Trophoblast cell (in vitro differentiated cells and primary cell): ENCODE measurements at regions not wholly inside any gene's neighbourhood (a gene's known extent, or its start where the extent isn't known, plus 50 kb on each side); places are given as distances from the start of the nearest gene placed in this dataset.
A peak's percentile ranks its signal among the peaks of the same experiment; 100 is the strongest.

ENCODE experiments used
- DNase-seq, 2 donors: peaks; one replicate each; pipeline ENCODE4 v3.0.0-alpha.2; 2016
- H2AFZ ChIP-seq: 2 replicates; pipeline ENCODE4 v1.6.1; 2013; ENCODE audit warnings: low read length, moderate library complexity, mild to moderate bottlenecking; ENCODE audit not compliant: insufficient read depth, poor library complexity
- H2AK5ac ChIP-seq: 2 replicates; pipeline ENCODE4 v1.6.1; 2013; ENCODE audit warnings: mild to moderate bottlenecking, low read length
- H2BK120ac ChIP-seq: 2 replicates; pipeline ENCODE4 v1.6.1; 2013; ENCODE audit warnings: low read length, mild to moderate bottlenecking, moderate library complexity; ENCODE audit not compliant: insufficient read depth, poor library complexity
- H2BK12ac ChIP-seq: 2 replicates; pipeline ENCODE4 v1.6.1; 2013; ENCODE audit warnings: mild to moderate bottlenecking, low read length, moderate library complexity
- H2BK5ac ChIP-seq: 2 replicates; pipeline ENCODE4 v1.6.1; 2013; ENCODE audit warnings: low read length, low read depth, moderate library complexity, mild to moderate bottlenecking; ENCODE audit not compliant: poor library complexity
- H3K14ac ChIP-seq: 2 replicates; pipeline ENCODE4 v1.6.1; 2013; ENCODE audit warnings: mild to moderate bottlenecking, low read length
- H3K18ac ChIP-seq: 2 replicates; pipeline ENCODE4 v1.6.1; 2013; ENCODE audit warnings: mild to moderate bottlenecking, low read length
- H3K23ac ChIP-seq: 2 replicates; pipeline ENCODE4 v1.6.1; 2013; ENCODE audit warnings: low read length
- H3K27ac ChIP-seq: 2 replicates; pipeline ENCODE4 v1.5.1; 2013; ENCODE audit warnings: low read depth, mild to moderate bottlenecking, inconsistent platforms, low read length, moderate library complexity
- H3K27me3 ChIP-seq: 2 replicates; pipeline ENCODE4 v1.6.1; 2013; ENCODE audit warnings: inconsistent platforms, mild to moderate bottlenecking, low read length, moderate library complexity; ENCODE audit not compliant: insufficient read depth
- H3K36me3 ChIP-seq, 2 experiments: 1 replicate in 1 of 2; 2 replicates in 1 of 2; pipeline ENCODE4 v1.6.1; 2013; ENCODE audit warnings: low read length in 2 of 2, mild to moderate bottlenecking in 2 of 2, moderate library complexity in 1 of 2; ENCODE audit not compliant: insufficient read depth in 2 of 2, control insufficient read depth in 1 of 2
- H3K4ac ChIP-seq: 2 replicates; pipeline ENCODE4 v1.6.1; 2013; ENCODE audit warnings: low read depth, mild to moderate bottlenecking, low read length, moderate library complexity
- H3K4me1 ChIP-seq, 2 experiments: 1 replicate in 1 of 2; 2 replicates in 1 of 2; pipeline ENCODE4 v1.6.1; 2013; ENCODE audit warnings: low read length in 2 of 2, mild to moderate bottlenecking in 2 of 2, moderate library complexity in 1 of 2; ENCODE audit not compliant: insufficient read depth in 2 of 2, control insufficient read depth in 1 of 2
- H3K4me2 ChIP-seq: 2 replicates; pipeline ENCODE4 v1.6.1; 2013; ENCODE audit warnings: inconsistent platforms, mild to moderate bottlenecking, low read length, moderate library complexity
- H3K4me3 ChIP-seq: 2 replicates; pipeline ENCODE4 v1.5.1; 2013; ENCODE audit warnings: mild to moderate bottlenecking, low read depth, low read length, inconsistent platforms
- H3K79me1 ChIP-seq: one replicate; pipeline ENCODE4 v1.6.1; 2013; ENCODE audit warnings: low read length
- H3K79me2 ChIP-seq: 2 replicates; pipeline ENCODE4 v1.6.1; 2013; ENCODE audit warnings: low read length, mild to moderate bottlenecking; ENCODE audit not compliant: control insufficient read depth, insufficient read depth, poor library complexity
- H3K9ac ChIP-seq: 2 replicates; pipeline ENCODE4 v1.6.1; 2013; ENCODE audit warnings: mild to moderate bottlenecking, low read length
- H3K9me3 ChIP-seq: 2 replicates; pipeline ENCODE4 v1.6.1; 2013; ENCODE audit warnings: low read depth, mild to moderate bottlenecking, control low read depth, inconsistent platforms, low read length; ENCODE audit not compliant: insufficient read depth
- H4K12ac ChIP-seq: 2 replicates; pipeline ENCODE4 v1.6.1; 2013; ENCODE audit warnings: low read depth, mild to moderate bottlenecking, low read length, moderate library complexity
- H4K8ac ChIP-seq: 2 replicates; pipeline ENCODE4 v1.6.1; 2013; ENCODE audit warnings: low read depth, mild to moderate bottlenecking, low read length, moderate library complexity
- H4K91ac ChIP-seq: one replicate; pipeline ENCODE4 v1.6.1; 2013; ENCODE audit warnings: low read depth, mild to moderate bottlenecking, low read length, moderate library complexity
- WGBS: extraction: QIAGEN DNeasy Blood & Tissue Kit; methylation state at CpG from one replicate; pipeline ENCODE4 v1.1.7; 2013; ENCODE audit warnings: missing lambda C conversion rate; ENCODE audit not compliant: insufficient read length, insufficient coverage; ENCODE audit errors: extremely low coverage; 5-methylcytosine and 5-hydroxymethylcytosine counted together

- no peak overlapping the region for H4K12ac ChIP-seq
- H3K9ac ChIP-seq, result no peak overlapping the region
- no peak overlapping the region for H2BK12ac ChIP-seq
These were observed 355.1 kb upstream of the MKI67 start for GRCh38 chr10:128481152-128481840.

GRCh38 chr10:128482052-128482451, 355.8 kb upstream of the MKI67 start:
- Histone ChIP-seq H4K91ac (no peak overlapping the region), H2BK12ac (no peak overlapping the region), H3K4me2 (no peak overlapping the region), H2AFZ (no peak overlapping the region), H4K8ac (no peak overlapping the region), H3K23ac (no peak overlapping the region), H3K4me1 (peaks cover 2 to 4% of the 10 kb centered on the region in 2 experiments), H3K27ac (no peak overlapping the region), H3K79me1 (no peaks in the 10 kb centered on the region), H2BK120ac (no peak overlapping the region), H3K4ac (no peak overlapping the region), H3K27me3 (no peaks in the 10 kb centered on the region), H3K9me3 (no peaks in the 10 kb centered on the region), H3K36me3 (no peaks in the 10 kb centered on the region), H4K12ac (no peak overlapping the region), H2AK5ac (no peak overlapping the region), H2BK5ac (no peak overlapping the region), H3K79me2 (no peaks in the 10 kb centered on the region), H3K14ac (no peak overlapping the region), H3K4me3 (no peak overlapping the region), H3K9ac (no peak overlapping the region), H3K18ac (no peak overlapping the region)
- DNase-seq, result no peak
- no CpG with 5 or more reads among the region's 7 CpGs for WGBS

More at GRCh38 chr10:128481152-128481840, 355.1 kb upstream of the MKI67 start:
- no peak overlapping the region for H3K27ac ChIP-seq
- no peak overlapping the region for H2BK5ac ChIP-seq
- no peak overlapping the region for H3K18ac ChIP-seq
- no peak overlapping the region for H3K4me3 ChIP-seq
- no peak for DNase-seq
- H2AFZ ChIP-seq, result no peak overlapping the region
- H3K4me2 ChIP-seq, result no peak overlapping the region
- H3K79me2 ChIP-seq, result no peaks in the 10 kb centered on the region
- H3K4me1 ChIP-seq, result no peaks in the 10 kb centered on the region
- no peak overlapping the region for H3K23ac ChIP-seq
- no peak overlapping the region for H3K14ac ChIP-seq
- no peak overlapping the region for H3K4ac ChIP-seq
- WGBS, result no CpG with 5 or more reads among the region's 21 CpGs
- H3K36me3 ChIP-seq, result no peaks in the 10 kb centered on the region
- H4K8ac ChIP-seq, result no peak overlapping the region
- H2BK120ac ChIP-seq, result no peak overlapping the region
- no peaks in the 10 kb centered on the region for H3K79me1 ChIP-seq
- no peak overlapping the region for H2AK5ac ChIP-seq
- H3K9me3 ChIP-seq, result no peaks in the 10 kb centered on the region
- H4K91ac ChIP-seq, result no peak overlapping the region
- no peaks in the 10 kb centered on the region for H3K27me3 ChIP-seq

- Histone ChIP-seq H3K9ac (no peak overlapping the region), H4K91ac (no peak overlapping the region), H2BK12ac (no peak overlapping the region), H2AFZ (no peak overlapping the region), H3K4ac (no peak overlapping the region), H3K4me1 (peaks cover 8 to 11% of the 10 kb centered on the region in 2 experiments), H3K27ac (no peak overlapping the region), H2BK5ac (no peak overlapping the region), H4K12ac (no peak overlapping the region), H3K23ac (no peak overlapping the region), H3K79me1 (no peaks in the 10 kb centered on the region), H4K8ac (no peak overlapping the region), H3K79me2 (no peaks in the 10 kb centered on the region), H3K18ac (no peak overlapping the region), H3K36me3 (no peaks in the 10 kb centered on the region), H2AK5ac (no peak overlapping the region), H3K27me3 (no peaks in the 10 kb centered on the region), H3K14ac (no peak overlapping the region), H3K9me3 (no peaks in the 10 kb centered on the region), H2BK120ac (no peak overlapping the region), H3K4me3 (no peak overlapping the region), H3K4me2 (no peak overlapping the region)
- no peak for DNase-seq
- no CpG with 5 or more reads among the region's 16 CpGs for WGBS
These were observed 357.0 kb upstream of the MKI67 start for GRCh38 chr10:128483216-128483615.

- Histone ChIP-seq H3K27me3 (no peaks in the 10 kb centered on the region), H3K14ac (no peak overlapping the region), H3K9ac (no peak overlapping the region), H2BK120ac (no peak overlapping the region), H4K8ac (no peak overlapping the region), H3K4me1 (peaks cover 8 to 11% of the 10 kb centered on the region in 2 experiments), H3K9me3 (no peaks in the 10 kb centered on the region), H3K4me3 (peak overlapping the region; percentile 48), H2AFZ (no peak overlapping the region), H3K18ac (no peak overlapping the region), H3K23ac (no peak overlapping the region), H4K91ac (no peak overlapping the region), H2BK5ac (no peak overlapping the region), H3K4me2 (no peak overlapping the region), H2BK12ac (no peak overlapping the region), H3K36me3 (no peaks in the 10 kb centered on the region), H3K27ac (no peak overlapping the region), H3K79me2 (no peaks in the 10 kb centered on the region), H2AK5ac (no peak overlapping the region), H3K79me1 (no peaks in the 10 kb centered on the region), H4K12ac (no peak overlapping the region), H3K4ac (no peak overlapping the region)
- no peak for DNase-seq
- WGBS, result no CpG with 5 or more reads among the region's 5 CpGs
These were observed 357.8 kb upstream of the MKI67 start for GRCh38 chr10:128484041-128484440.
